SK-N-SH treated with all-trans-retinoic acid at 6 μM for 48 hours (cell line): ENCODE measurements at regions not wholly inside any gene's neighbourhood (a gene's known extent, or its start where the extent isn't known, plus 50 kb on each side); places are given as distances from the start of the nearest gene placed in this dataset.

ENCODE experiments used
- ATAC-seq: fragments of 200-7000 bp; cut with Tn5 transposase; 3 replicates; pipeline ENCODE4 v1.9.1; 2020; ENCODE audit warnings: mild to moderate bottlenecking, moderate library complexity
- ARNTL ChIP-seq: fragments of 450-650 bp; formaldehyde crosslinking; IDR thresholded peaks from 2 replicates; pipeline ENCODE4 v1.5.0; 2020; ENCODE audit warnings: low read depth, mild to moderate bottlenecking, moderate library complexity, borderline replicate concordance
- BACH2 ChIP-seq: fragments of 250-450 bp; sonication (Bioruptor Pico); IDR thresholded peaks from 2 replicates; pipeline ENCODE4 v1.9.0; 2021; ENCODE audit warnings: mild to moderate bottlenecking, borderline replicate concordance
- CSDC2 ChIP-seq: fragments of 250-450 bp; sonication (Bioruptor Pico); IDR thresholded peaks from 2 replicates; pipeline ENCODE4 v1.5.0; 2020; ENCODE audit warnings: mild to moderate bottlenecking, moderate library complexity
- ESRRG ChIP-seq: fragments of 250-450 bp; sonication (Bioruptor Pico); IDR thresholded peaks from 2 replicates; pipeline ENCODE4 v1.6.1; 2021; ENCODE audit warnings: mild to moderate bottlenecking
- GLIS3 ChIP-seq: fragments of 250-450 bp; sonication (Bioruptor Pico); IDR thresholded peaks from 2 replicates; pipeline ENCODE4 v1.5.0; 2020; ENCODE audit warnings: mild to moderate bottlenecking, moderate library complexity
- ISL1 ChIP-seq: fragments of 250-450 bp; sonication (Bioruptor Pico); IDR thresholded peaks from 2 replicates; pipeline ENCODE4 v2.1.2; 2022; ENCODE audit warnings: mild to moderate bottlenecking, moderate library complexity
- OSR1 ChIP-seq: fragments of 250-450 bp; sonication (Bioruptor Pico); IDR thresholded peaks from 2 replicates; pipeline ENCODE4 v1.8.0; 2022; ENCODE audit warnings: moderate library complexity, mild to moderate bottlenecking, inconsistent platforms
- PATZ1 ChIP-seq: fragments of 250-450 bp; sonication (Bioruptor Pico); IDR thresholded peaks from 2 replicates; pipeline ENCODE4 v1.8.0; 2020; ENCODE audit warnings: mild to moderate bottlenecking, moderate library complexity, borderline replicate concordance
- PPARA ChIP-seq: fragments of 250-450 bp; sonication (Bioruptor Pico); IDR thresholded peaks from 2 replicates; pipeline ENCODE4 v1.5.0; 2020; ENCODE audit warnings: mild to moderate bottlenecking, borderline replicate concordance
- RARB ChIP-seq: fragments of 250-450 bp; sonication (Bioruptor Pico); IDR thresholded peaks from 2 replicates; pipeline ENCODE4 v1.8.0; 2021; ENCODE audit warnings: mild to moderate bottlenecking, moderate library complexity
- SNAI2 ChIP-seq: fragments of 250-450 bp; sonication (Bioruptor Pico); IDR thresholded peaks from 2 replicates; pipeline ENCODE4 v1.5.0; 2020; ENCODE audit warnings: mild to moderate bottlenecking, moderate library complexity
- TCF4 ChIP-seq: fragments of 250-450 bp; sonication (Bioruptor Pico); IDR thresholded peaks from 2 replicates; pipeline ENCODE4 v1.8.0; 2021; ENCODE audit warnings: mild to moderate bottlenecking, moderate library complexity, borderline replicate concordance
- TOX ChIP-seq: fragments of 250-450 bp; sonication (Bioruptor Pico); IDR thresholded peaks from 2 replicates; pipeline ENCODE4 v1.8.0; 2021; ENCODE audit warnings: mild to moderate bottlenecking, moderate library complexity, borderline replicate concordance
- TSHZ2 ChIP-seq: fragments of 250-450 bp; sonication (Bioruptor Pico); IDR thresholded peaks from 2 replicates; pipeline ENCODE4 v1.5.0; 2020; ENCODE audit warnings: mild to moderate bottlenecking, moderate library complexity
- ZC3H10 ChIP-seq: fragments of 250-450 bp; sonication (Bioruptor Pico); IDR thresholded peaks from 2 replicates; pipeline ENCODE4 v1.5.1; 2021; ENCODE audit warnings: mild to moderate bottlenecking, moderate library complexity
- ZFP3 ChIP-seq: fragments of 250-450 bp; sonication (Bioruptor Pico); IDR thresholded peaks from 2 replicates; pipeline ENCODE4 v1.5.0; 2020; ENCODE audit warnings: mild to moderate bottlenecking, moderate library complexity
- ZFP30 ChIP-seq: fragments of 450-650 bp; formaldehyde crosslinking; IDR thresholded peaks from 2 replicates; pipeline ENCODE4 v1.5.0; 2022; ENCODE audit warnings: mild to moderate bottlenecking, moderate library complexity
- ZNF565 ChIP-seq: fragments of 450-650 bp; formaldehyde crosslinking; conservative IDR thresholded peaks from 2 replicates; pipeline ENCODE4 v1.5.0; 2020; ENCODE audit warnings: low read depth, mild to moderate bottlenecking, moderate library complexity
- ZNF70 ChIP-seq: fragments of 450-650 bp; formaldehyde crosslinking; IDR thresholded peaks from 2 replicates; pipeline ENCODE4 v1.5.0; 2020; ENCODE audit warnings: mild to moderate bottlenecking, moderate library complexity
- TF ChIP-seq, protein P1 (sequence below): fragments of 250-450 bp; sonication (Bioruptor Pico); IDR thresholded peaks from 2 replicates; pipeline ENCODE4 v1.5.1; 2021; ENCODE audit warnings: mild to moderate bottlenecking, moderate library complexity
- TF ChIP-seq, protein P2 (sequence below): fragments of 250-450 bp; sonication (Bioruptor Pico); IDR thresholded peaks from 2 replicates; pipeline ENCODE4 v1.8.0; 2021; ENCODE audit warnings: low read depth, mild to moderate bottlenecking, moderate library complexity, borderline replicate concordance

DNA sequence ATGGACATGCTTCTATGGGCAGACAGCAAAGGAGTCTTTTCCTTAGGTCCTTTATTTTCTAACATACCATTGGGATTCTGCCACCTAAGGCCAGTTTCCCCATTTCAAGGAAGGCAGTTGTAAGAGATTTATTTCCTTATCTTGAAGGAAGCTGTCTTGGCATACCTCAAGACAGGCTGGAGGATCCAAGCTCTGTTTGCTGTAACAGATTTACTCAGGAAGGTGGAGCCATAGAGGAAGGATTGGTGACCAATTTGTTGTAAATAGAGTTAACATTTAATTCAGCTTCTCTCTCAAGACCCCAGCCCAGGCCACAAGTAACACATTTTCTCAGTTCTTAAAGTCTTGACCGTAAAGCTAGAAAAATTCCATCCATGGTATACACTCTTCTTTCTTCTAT is 131.6 kb upstream of the TENM3 start:
- ATAC-seq, result no peak

GRCh38 chr4:182113779-182114178 is 129.4 kb upstream of the TENM3 start:
- no peak for ATAC-seq
- no peak for TF ChIP-seq GLIS3 (CRISPR knock-in tag)
- TF ChIP-seq CSDC2 (CRISPR knock-in tag), result no peak
- TF ChIP-seq, protein P1, sequence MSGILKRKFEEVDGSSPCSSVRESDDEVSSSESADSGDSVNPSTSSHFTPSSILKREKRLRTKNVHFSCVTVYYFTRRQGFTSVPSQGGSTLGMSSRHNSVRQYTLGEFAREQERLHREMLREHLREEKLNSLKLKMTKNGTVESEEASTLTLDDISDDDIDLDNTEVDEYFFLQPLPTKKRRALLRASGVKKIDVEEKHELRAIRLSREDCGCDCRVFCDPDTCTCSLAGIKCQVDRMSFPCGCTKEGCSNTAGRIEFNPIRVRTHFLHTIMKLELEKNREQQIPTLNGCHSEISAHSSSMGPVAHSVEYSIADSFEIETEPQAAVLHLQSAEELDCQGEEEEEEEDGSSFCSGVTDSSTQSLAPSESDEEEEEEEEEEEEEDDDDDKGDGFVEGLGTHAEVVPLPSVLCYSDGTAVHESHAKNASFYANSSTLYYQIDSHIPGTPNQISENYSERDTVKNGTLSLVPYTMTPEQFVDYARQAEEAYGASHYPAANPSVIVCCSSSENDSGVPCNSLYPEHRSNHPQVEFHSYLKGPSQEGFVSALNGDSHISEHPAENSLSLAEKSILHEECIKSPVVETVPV (CRISPR knock-in tag), result no peak
- TF ChIP-seq, protein P2, sequence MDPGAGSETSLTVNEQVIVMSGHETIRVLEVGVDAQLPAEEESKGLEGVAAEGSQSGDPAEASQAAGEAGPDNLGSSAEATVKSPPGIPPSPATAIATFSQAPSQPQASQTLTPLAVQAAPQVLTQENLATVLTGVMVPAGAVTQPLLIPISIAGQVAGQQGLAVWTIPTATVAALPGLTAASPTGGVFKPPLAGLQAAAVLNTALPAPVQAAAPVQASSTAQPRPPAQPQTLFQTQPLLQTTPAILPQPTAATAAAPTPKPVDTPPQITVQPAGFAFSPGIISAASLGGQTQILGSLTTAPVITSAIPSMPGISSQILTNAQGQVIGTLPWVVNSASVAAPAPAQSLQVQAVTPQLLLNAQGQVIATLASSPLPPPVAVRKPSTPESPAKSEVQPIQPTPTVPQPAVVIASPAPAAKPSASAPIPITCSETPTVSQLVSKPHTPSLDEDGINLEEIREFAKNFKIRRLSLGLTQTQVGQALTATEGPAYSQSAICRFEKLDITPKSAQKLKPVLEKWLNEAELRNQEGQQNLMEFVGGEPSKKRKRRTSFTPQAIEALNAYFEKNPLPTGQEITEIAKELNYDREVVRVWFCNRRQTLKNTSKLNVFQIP (CRISPR knock-in tag), result no peak
- TF ChIP-seq TSHZ2 (CRISPR knock-in tag), result no peak
- TF ChIP-seq BACH2 (CRISPR knock-in tag), result no peak
- no peak for TF ChIP-seq TCF4 (CRISPR knock-in tag)
- TF ChIP-seq PPARA (CRISPR knock-in tag), result no peak
- TF ChIP-seq ZC3H10 (CRISPR knock-in tag), result no peak
- TF ChIP-seq ZNF70 (CRISPR knock-in tag), result no peak
- TF ChIP-seq ESRRG (CRISPR knock-in tag), result no peak
- no peak for TF ChIP-seq ZFP30 (CRISPR knock-in tag)

More for the DNA sequence above, 131.6 kb upstream of the TENM3 start:
- TF ChIP-seq PATZ1 (no peak), ZNF565 (CRISPR knock-in tag) (no peak), ZC3H10 (CRISPR knock-in tag) (no peak), GLIS3 (CRISPR knock-in tag) (no peak), ZFP30 (CRISPR knock-in tag) (no peak), RARB (CRISPR knock-in tag) (no peak), OSR1 (CRISPR knock-in tag) (no peak), TOX (CRISPR knock-in tag) (no peak), TCF4 (CRISPR knock-in tag) (no peak), TSHZ2 (CRISPR knock-in tag) (no peak), ZNF70 (CRISPR knock-in tag) (no peak), PPARA (CRISPR knock-in tag) (no peak), ZFP3 (CRISPR knock-in tag) (no peak), ESRRG (CRISPR knock-in tag) (no peak), ARNTL (CRISPR knock-in tag) (no peak), ISL1 (CRISPR knock-in tag) (no peak), SNAI2 (no peak)
- TF ChIP-seq, protein P1 (CRISPR knock-in tag), result no peak
- TF ChIP-seq, protein P2 (CRISPR knock-in tag), result no peak
- TF ChIP-seq, all 23 proteins: peak for 0
